Heart left ventricle (tissue), 13 donors: ENCODE measurements at regions not wholly inside any gene's neighbourhood (a gene's known extent, or its start where the extent isn't known, plus 50 kb on each side); places are given as distances from the start of the nearest gene placed in this dataset.

Experiments
- CTCF ChIP-seq, 12 donors: fragments of 200-600 bp; sonication (generic) in 4 of 12; IDR thresholded peaks; one replicate each; pipeline versions ENCODE4 v1.5.0 to v1.8.0; 2018 to 2022; ENCODE audit warnings: antibody characterized with exemption in 12 of 12, mild to moderate bottlenecking in 5 of 12
- POLR2A ChIP-seq, 2 donors: fragments of 450-650 bp; IDR thresholded peaks; one replicate each; pipeline ENCODE4 v1.6.1; 2017; ENCODE audit warnings: antibody characterized with exemption in 2 of 2, mild to moderate bottlenecking in 2 of 2, moderate library complexity in 2 of 2
- donor health status: ischemic (EF 13 %, LVEDD 7.1; RV severe dilation, severe dysfunction).
- donor health status: DM: no; HTN: yes; CAD: no.
- donor health status: DM: no; HTN: no; CAD: no.
- donor health status: ischemic (EF 25% LVEDD 6.9; RV normal size, moderate dysfunction).
- donor health status: ischemic (EF 25% LVEDD 5.7; RV mildly dilated, moderate dysfunction).
- donor health status: ischemic (EF 35%, LVEDD 5.7; RV mildly dilated, moderate dysfunction).
- donor health status: nonischemic (EF 11% LVEDD 7.7; RV severe dilation, severe dysfunction).
- donor health status: DM: yes; HTN: yes; CAD: no.
- donor health status: PGD.
- donor health status: ischemic (EF 29% LVEDD 5.4; RV normal size, mild dysfunction).
- donor health status: nonischemic (EF 23%, LVEDD 6.1; RV moderate dilation, normal function).

GRCh38 chr3:11090551-11090950 is 63.7 kb upstream of the HRH1 start:
- no peak for TF ChIP-seq CTCF (IDR thresholded peaks at IDR 0.05)
- TF ChIP-seq POLR2A (IDR thresholded peaks at IDR 0.05) = no peak
